ENCODE measurements at regions not wholly inside any gene's neighbourhood (a gene's known extent, or its start where the extent isn't known, plus 50 kb on each side); places are given as distances from the start of the nearest gene placed in this dataset.

GRCh38 chr22:48222742-48223487, 1460.5 kb downstream of the TBC1D22A start:
- no peak for TF ChIP-seq CTCF (IDR thresholded peaks at IDR 0.05; ENCODE audit: low read depth, low read length, missing control alignments)
- DNase-seq (ENCODE audit: extremely low read depth, low read depth): no peak

GRCh38 chr22:48218889-48219420, 1456.5 kb downstream of the TBC1D22A start:
- no peak for TF ChIP-seq CTCF (IDR thresholded peaks at IDR 0.05; ENCODE audit: low read depth, low read length, missing control alignments)
- no peak for DNase-seq (ENCODE audit: extremely low read depth, low read depth)
- H3K4me3 ChIP-seq (replicated peaks; ENCODE audit: low read depth, low read length): no peak overlapping the region

More at GRCh38 chr22:48222742-48223487, 1460.5 kb downstream of the TBC1D22A start:
- H3K4me3 ChIP-seq (replicated peaks; ENCODE audit: low read depth, low read length): no peak overlapping the region

- no peak overlapping the region for H3K4me3 ChIP-seq (replicated peaks; ENCODE audit: low read depth, low read length)
- no peak for TF ChIP-seq CTCF (IDR thresholded peaks at IDR 0.05; ENCODE audit: low read depth, low read length, missing control alignments)
Observed at GRCh38 chr22:48217596-48217995, 1455.1 kb downstream of the TBC1D22A start.

GRCh38 chr22:48212727-48213126, 1450.3 kb downstream of the TBC1D22A start:
- no peak for DNase-seq (ENCODE audit: extremely low read depth, low read depth)
- no peak for TF ChIP-seq CTCF (IDR thresholded peaks at IDR 0.05; ENCODE audit: low read depth, low read length, missing control alignments)
- H3K4me3 ChIP-seq (replicated peaks; ENCODE audit: low read depth, low read length): no peak overlapping the region

More at GRCh38 chr22:48217596-48217995, 1455.1 kb downstream of the TBC1D22A start:
- no peak for DNase-seq (ENCODE audit: extremely low read depth, low read depth)

GRCh38 chr22:48210812-48211211, 1448.4 kb downstream of the TBC1D22A start:
- no peak overlapping the region for H3K4me3 ChIP-seq (replicated peaks; ENCODE audit: low read depth, low read length)
- no peak for TF ChIP-seq CTCF (IDR thresholded peaks at IDR 0.05; ENCODE audit: low read depth, low read length, missing control alignments)
- DNase-seq (ENCODE audit: extremely low read depth, low read depth): no peak

GRCh38 chr22:48210198-48210580, 1447.7 kb downstream of the TBC1D22A start:
- TF ChIP-seq CTCF (IDR thresholded peaks at IDR 0.05; ENCODE audit: low read depth, low read length, missing control alignments): no peak
- no peak for DNase-seq (ENCODE audit: extremely low read depth, low read depth)
- H3K4me3 ChIP-seq (replicated peaks; ENCODE audit: low read depth, low read length): no peak overlapping the region
